ENCODE measurements at regions not wholly inside any gene's neighbourhood (a gene's known extent, or its start where the extent isn't known, plus 50 kb on each side); places are given as distances from the start of the nearest gene placed in this dataset.

DNA sequence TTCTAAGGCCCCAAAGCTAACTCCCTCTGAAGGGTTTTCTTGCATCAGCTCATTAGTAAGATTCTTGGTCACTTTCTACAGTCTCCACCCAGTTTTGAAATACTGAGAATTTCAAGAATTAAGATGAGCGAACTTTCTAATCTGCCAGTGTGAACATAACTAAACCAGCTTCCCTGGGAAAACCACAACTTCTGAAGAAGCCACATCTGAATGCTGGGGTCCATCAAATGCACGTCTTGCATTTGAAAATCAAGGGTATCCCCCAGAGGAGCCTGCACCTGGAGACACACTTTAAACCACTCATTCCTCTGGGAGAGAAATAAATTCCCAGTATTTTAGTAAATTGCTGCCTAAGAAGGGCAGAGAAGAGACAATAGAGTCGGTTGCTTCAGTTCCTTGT lies 292.1 kb upstream of the CDH4 start:
- intact Hi-C loops (cut with micrococcal nuclease), result no loop called here
- Mint-ChIP-seq H3K27ac (no peak overlapping the region), H3K4me3 (ENCODE audit: low read depth) (no peak overlapping the region), H3K27me3 (ENCODE audit: low read depth) (no peaks in the 10 kb centered on the region), H3K36me3 (ENCODE audit: low read depth) (no peaks in the 10 kb centered on the region), H3K9me3 (peaks cover 4% of the 10 kb centered on the region), H3K4me1 (ENCODE audit: low read depth) (no peaks in the 10 kb centered on the region)
- DNase-seq (ENCODE audit: low spot score), result no peak

DNA sequence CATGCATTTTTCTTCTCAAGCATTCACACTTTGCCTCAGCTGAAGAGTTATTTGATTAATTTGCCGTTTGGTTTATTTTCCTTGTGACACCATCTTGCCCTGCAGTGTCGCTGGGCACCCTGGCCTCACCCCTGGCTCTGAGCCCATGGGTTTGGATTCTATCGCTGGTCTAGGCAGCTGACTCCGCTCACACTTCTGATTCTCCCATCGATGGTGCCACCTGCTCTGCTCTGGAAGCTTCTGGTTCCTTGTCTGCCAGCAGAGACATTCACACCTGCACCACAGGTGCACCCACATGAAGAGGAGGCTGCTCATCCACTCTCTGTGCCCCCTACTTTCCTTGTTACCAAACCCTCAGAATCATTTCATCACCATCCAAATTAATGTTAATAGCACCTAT lies 291.6 kb upstream of the CDH4 start:
- no peak overlapping the region for H3K27ac Mint-ChIP-seq
- H3K4me3 Mint-ChIP-seq (ENCODE audit: low read depth), result no peak overlapping the region
- intact Hi-C loops (cut with micrococcal nuclease), result no loop called here
- no peaks in the 10 kb centered on the region for H3K4me1 Mint-ChIP-seq (ENCODE audit: low read depth)
- no peaks in the 10 kb centered on the region for H3K36me3 Mint-ChIP-seq (ENCODE audit: low read depth)
- DNase-seq (ENCODE audit: low spot score), result no peak
- H3K27me3 Mint-ChIP-seq (ENCODE audit: low read depth), result no peaks in the 10 kb centered on the region
- peaks cover 4% of the 10 kb centered on the region for H3K9me3 Mint-ChIP-seq

DNA sequence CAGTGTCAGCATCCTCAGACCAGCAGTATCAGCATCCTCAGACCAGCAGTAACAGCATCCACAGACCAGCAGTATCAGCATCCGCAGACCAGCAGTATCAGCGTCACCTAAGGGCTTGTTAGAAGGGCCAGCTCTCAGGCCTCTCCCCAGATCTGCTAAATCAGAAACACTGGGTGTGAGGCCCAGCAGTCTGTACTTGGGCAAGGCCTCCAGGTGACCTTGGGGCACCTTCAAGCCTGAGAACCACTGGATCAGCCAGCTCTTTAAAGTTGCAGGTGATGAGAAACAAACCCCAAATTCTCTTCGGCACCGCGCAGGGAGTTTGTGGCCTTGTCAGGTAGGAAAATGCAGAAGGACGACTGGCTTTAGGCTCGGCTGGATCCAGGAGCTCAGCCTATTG lies 290.5 kb upstream of the CDH4 start:
- Mint-ChIP-seq H3K36me3 (ENCODE audit: low read depth) (no peaks in the 10 kb centered on the region), H3K9me3 (peaks cover 8% of the 10 kb centered on the region), H3K27ac (no peak overlapping the region), H3K4me3 (ENCODE audit: low read depth) (no peak overlapping the region), H3K4me1 (ENCODE audit: low read depth) (no peaks in the 10 kb centered on the region), H3K27me3 (ENCODE audit: low read depth) (no peaks in the 10 kb centered on the region)
- no peak for DNase-seq (ENCODE audit: low spot score)
- intact Hi-C loops (cut with micrococcal nuclease), result no loop called here

DNA sequence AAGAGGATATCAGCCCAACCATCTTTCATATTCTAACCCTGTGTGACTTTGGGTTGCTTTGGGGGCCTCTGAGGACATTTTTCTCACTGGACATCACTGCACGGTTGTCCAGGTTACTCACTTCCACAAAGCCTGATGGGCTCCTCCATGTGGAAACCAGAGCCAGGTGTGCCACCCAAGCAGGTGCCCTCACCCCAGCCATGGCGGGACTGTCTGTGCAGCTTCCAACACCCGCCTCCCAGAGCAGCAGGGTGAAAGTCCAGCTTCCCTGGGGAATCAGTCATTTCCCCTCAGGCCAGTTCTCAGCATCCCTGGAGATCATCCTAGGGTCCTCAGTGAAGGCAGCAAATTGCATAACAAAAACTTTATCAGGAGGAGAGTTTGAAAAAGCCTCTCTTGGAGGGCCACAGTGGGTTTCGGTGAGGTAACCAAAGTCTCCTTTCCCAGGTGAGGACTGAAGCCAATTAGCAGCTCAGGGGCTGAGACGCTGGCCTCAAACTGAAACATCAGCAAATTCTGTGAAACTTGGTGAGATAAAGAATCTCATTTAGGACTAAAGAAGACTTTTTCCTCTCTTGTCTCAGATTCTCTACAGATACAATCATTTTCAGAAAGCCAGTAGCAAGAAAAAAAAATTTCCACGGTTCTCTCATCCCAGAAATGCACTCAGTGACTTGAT lies 289.6 kb upstream of the CDH4 start:
- H3K9me3 Mint-ChIP-seq, result peaks cover 8% of the 10 kb centered on the region
- no peaks in the 10 kb centered on the region for H3K4me1 Mint-ChIP-seq (ENCODE audit: low read depth)
- no peak overlapping the region for H3K27ac Mint-ChIP-seq
- H3K36me3 Mint-ChIP-seq (ENCODE audit: low read depth), result no peaks in the 10 kb centered on the region
- H3K27me3 Mint-ChIP-seq (ENCODE audit: low read depth), result no peaks in the 10 kb centered on the region
- no peak overlapping the region for H3K4me3 Mint-ChIP-seq (ENCODE audit: low read depth)
- intact Hi-C loops (cut with micrococcal nuclease), result no loop called here
- DNase-seq (ENCODE audit: low spot score), result no peak

DNA sequence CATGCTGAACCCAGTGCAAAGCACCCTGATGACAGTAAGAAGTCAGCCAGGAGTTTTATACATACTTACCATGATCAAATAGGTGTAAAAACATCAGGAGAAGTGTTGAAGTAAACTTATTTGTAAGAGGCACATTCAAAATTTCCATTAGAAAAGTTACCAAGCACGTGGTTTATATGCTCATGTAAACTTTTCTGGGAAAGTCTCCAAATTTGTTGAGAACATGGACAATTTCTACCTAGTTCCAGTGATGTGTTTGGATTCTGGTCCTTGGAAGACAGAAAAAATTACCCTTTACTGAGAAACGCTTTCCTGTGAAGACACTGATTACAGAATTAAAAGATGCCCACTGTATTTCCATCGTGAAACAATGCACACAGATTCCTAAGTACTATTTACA lies 288.9 kb upstream of the CDH4 start:
- Mint-ChIP-seq H3K9me3 (peaks cover 8% of the 10 kb centered on the region), H3K4me1 (ENCODE audit: low read depth) (no peaks in the 10 kb centered on the region), H3K36me3 (ENCODE audit: low read depth) (no peaks in the 10 kb centered on the region), H3K4me3 (ENCODE audit: low read depth) (no peak overlapping the region), H3K27ac (no peak overlapping the region), H3K27me3 (ENCODE audit: low read depth) (no peaks in the 10 kb centered on the region)
- no peak for DNase-seq (ENCODE audit: low spot score)
- intact Hi-C loops (cut with micrococcal nuclease), result no loop called here

DNA sequence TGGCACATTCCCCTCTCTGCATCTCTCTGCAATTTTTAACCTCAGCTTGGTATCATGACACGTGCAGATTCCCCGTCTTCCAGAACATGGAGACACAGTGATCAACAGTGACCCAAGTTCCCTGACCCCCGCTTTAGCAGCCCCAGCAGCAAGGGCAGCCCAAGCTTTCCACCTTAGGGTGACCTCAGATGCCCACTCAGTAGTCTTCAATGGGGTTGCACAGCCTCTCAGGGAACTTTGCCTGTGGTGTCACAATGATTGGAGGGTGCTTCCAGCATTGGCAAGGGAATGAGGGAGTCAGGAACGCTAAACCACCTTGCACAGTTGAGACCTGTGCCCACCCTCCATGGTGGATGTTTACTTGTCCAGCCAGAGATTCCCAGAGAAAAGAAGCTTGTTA lies 287.1 kb upstream of the CDH4 start:
- Mint-ChIP-seq H3K4me3 (ENCODE audit: low read depth) (no peak overlapping the region), H3K36me3 (ENCODE audit: low read depth) (no peaks in the 10 kb centered on the region), H3K4me1 (ENCODE audit: low read depth) (no peaks in the 10 kb centered on the region), H3K9me3 (peaks cover 8% of the 10 kb centered on the region), H3K27me3 (ENCODE audit: low read depth) (no peaks in the 10 kb centered on the region), H3K27ac (no peak overlapping the region)
- no peak for DNase-seq (ENCODE audit: low spot score)
- intact Hi-C loops (cut with micrococcal nuclease), result no loop called here

DNA sequence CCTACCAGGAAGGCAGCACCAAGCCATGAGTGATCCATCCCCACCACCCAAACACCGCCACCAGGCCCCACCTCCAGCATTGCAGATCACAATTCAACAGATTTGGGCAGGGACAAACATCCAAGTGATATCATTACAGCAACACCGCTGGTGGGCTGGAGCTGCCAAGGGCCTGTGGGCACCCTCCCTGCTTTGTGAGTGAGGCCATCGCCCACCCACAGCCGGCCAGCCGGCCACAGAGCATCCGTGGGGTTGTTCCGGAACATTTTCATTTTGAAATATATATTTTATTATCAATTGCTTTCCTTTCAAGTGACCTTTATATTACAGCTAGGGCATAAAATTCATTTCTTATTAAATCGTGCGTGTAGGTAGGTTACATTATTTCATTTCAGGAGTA lies 286.0 kb upstream of the CDH4 start:
- H3K27ac Mint-ChIP-seq, result no peak overlapping the region

DNA sequence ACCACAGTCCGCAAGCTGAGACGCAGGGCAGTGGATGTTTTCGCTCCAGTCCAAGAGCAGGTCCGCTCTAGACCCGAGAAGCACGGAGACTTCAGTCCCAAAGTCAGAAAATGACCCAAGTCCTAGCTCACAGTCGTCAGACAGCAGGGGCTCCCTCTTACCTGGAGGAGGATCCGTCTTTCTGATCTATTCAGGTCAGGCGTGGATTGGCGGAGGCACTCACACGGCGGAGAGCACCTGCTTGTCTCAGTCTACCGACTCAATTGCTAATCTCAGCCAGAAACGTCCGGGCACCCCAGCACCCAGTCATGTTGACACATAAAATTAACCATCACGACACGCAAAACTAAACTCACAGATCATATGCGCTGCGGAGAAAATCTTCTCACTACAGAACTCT lies 285.3 kb upstream of the CDH4 start:
- Mint-ChIP-seq H3K36me3 (ENCODE audit: low read depth) (no peaks in the 10 kb centered on the region), H3K27me3 (ENCODE audit: low read depth) (no peaks in the 10 kb centered on the region), H3K27ac (no peak overlapping the region), H3K9me3 (peaks cover 3% of the 10 kb centered on the region), H3K4me1 (ENCODE audit: low read depth) (no peaks in the 10 kb centered on the region), H3K4me3 (ENCODE audit: low read depth) (no peak overlapping the region)
- DNase-seq (ENCODE audit: low spot score), result no peak
- intact Hi-C loops (cut with micrococcal nuclease), result no loop called here

More for the DNA sequence above, 286.0 kb upstream of the CDH4 start:
- intact Hi-C loops (cut with micrococcal nuclease), result no loop called here
- H3K36me3 Mint-ChIP-seq (ENCODE audit: low read depth), result no peaks in the 10 kb centered on the region
- H3K9me3 Mint-ChIP-seq, result peaks cover 3% of the 10 kb centered on the region
- no peak for DNase-seq (ENCODE audit: low spot score)
- H3K4me1 Mint-ChIP-seq (ENCODE audit: low read depth), result no peaks in the 10 kb centered on the region
- no peaks in the 10 kb centered on the region for H3K27me3 Mint-ChIP-seq (ENCODE audit: low read depth)
- no peak overlapping the region for H3K4me3 Mint-ChIP-seq (ENCODE audit: low read depth)

DNA sequence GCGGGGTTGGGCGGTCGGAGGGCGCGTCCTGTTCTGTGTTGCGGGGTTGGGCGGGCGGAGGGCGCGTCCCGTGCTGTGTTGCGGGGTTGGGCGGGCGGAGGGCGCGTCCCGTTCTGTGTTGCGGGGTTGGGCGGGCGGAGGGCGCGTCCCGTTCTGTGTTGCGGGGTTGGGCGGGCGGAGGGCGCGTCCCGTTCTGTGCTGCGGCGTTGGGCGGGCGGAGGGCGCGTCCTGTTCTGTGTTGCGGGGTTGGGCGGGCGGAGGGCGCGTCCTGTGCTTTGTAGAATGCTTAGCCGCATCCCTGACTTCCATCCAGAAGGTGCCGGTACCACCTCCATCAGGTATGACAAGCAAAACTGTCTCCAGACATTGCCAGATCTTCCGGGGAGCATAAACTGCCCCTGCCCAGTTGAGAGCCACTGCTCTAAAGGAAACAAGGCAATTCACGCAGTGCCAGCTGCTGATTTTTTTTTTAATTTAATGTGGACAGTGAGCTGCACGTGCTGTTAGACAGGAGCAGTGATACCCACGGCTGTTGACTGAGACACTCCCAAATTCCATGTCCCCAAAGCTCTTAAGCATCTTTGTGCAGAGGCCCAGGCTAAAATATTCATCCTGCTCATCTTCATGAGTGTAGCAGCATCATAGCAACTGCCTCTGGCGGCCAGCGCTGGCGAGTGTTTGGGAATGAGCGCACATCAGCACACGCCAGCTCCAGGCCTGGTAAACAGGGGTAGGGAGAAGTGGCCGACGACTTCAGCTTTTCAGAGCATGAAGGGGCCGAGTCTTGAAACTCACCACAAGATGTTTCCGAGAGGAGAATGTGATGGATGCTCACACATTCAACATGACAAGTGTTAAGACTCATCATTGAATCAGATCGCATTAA lies 284.4 kb upstream of the CDH4 start:
- Mint-ChIP-seq H3K36me3 (ENCODE audit: low read depth) (no peaks in the 10 kb centered on the region), H3K4me1 (ENCODE audit: low read depth) (no peaks in the 10 kb centered on the region)
- intact Hi-C loops (cut with micrococcal nuclease), result no loop called here

DNA sequence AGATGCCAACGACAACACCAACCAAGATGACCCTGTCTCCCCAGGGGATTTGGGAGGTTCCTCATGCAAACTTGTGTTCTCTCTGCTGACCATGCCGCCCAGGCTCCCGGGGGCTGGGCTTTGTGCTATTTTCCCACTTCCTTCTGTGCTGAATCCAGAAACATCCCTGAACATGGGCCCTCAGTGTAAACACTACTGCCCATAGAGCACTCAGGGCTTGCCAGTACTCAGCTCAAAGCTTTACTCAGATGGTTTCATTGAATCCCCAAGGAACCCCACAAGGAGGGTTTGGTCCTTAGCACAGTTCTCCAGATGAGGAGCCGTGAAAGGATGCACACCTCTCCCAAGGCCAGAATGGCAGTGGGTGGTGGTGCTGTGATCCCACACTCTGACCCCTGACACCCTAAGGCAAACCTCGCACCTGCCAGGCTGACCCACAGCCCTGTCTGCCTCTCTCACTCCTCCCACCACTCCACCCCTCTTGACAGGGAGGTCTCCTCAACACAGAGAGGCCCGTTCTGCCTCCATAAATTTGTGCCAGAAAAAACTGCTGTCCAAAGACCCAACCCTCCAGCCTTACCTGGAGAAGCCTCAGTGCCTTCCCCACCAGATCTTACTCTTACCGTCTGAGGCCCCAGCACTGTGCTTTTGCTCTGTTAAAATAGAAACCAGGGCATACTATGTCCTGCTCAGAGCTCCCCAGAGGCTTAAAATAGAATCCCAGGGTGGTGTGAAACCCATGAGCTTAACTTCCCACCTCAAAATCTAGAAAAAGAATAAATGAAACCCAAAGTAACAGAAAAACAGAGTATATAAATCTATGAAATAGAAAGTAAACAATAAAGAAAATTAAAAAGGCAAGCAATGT lies 283.0 kb upstream of the CDH4 start:
- no peak for DNase-seq (ENCODE audit: low spot score)
- H3K36me3 Mint-ChIP-seq (ENCODE audit: low read depth), result no peaks in the 10 kb centered on the region
- H3K4me3 Mint-ChIP-seq (ENCODE audit: low read depth), result no peak overlapping the region
- intact Hi-C loops (cut with micrococcal nuclease), result no loop called here
- H3K4me1 Mint-ChIP-seq (ENCODE audit: low read depth), result no peaks in the 10 kb centered on the region
- no peak overlapping the region for H3K27ac Mint-ChIP-seq
- H3K27me3 Mint-ChIP-seq (ENCODE audit: low read depth), result no peaks in the 10 kb centered on the region
- H3K9me3 Mint-ChIP-seq, result peaks cover 3% of the 10 kb centered on the region

More for the DNA sequence above, 284.4 kb upstream of the CDH4 start:
- no peak overlapping the region for H3K4me3 Mint-ChIP-seq (ENCODE audit: low read depth)
- no peak for DNase-seq (ENCODE audit: low spot score)
- no peaks in the 10 kb centered on the region for H3K27me3 Mint-ChIP-seq (ENCODE audit: low read depth)
- peaks cover 3% of the 10 kb centered on the region for H3K9me3 Mint-ChIP-seq
- H3K27ac Mint-ChIP-seq, result no peak overlapping the region

DNA sequence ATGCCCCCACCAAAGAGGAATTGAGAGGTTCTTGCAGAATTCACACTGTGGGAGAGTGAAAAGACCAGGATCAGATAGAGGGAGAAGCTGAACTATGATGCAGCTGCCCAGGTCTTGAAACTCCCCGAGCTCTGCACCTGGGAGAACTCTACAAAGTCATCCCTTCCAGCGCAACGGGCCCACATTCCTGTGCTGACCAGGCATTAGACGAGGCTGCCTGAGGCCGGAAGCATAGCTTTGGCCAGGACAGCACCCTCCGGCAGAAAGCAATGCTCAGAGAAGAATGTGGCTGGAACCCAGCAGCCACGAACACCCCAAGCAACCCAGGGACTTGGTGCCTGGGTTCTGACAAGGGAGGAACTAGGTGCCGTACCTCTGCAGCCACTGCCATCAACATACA lies 281.5 kb upstream of the CDH4 start:
- Mint-ChIP-seq H3K36me3 (ENCODE audit: low read depth) (no peaks in the 10 kb centered on the region), H3K4me1 (ENCODE audit: low read depth) (no peaks in the 10 kb centered on the region), H3K27ac (no peak overlapping the region), H3K27me3 (ENCODE audit: low read depth) (no peaks in the 10 kb centered on the region), H3K4me3 (ENCODE audit: low read depth) (no peak overlapping the region), H3K9me3 (peaks cover 3% of the 10 kb centered on the region)
- DNase-seq (ENCODE audit: low spot score), result no peak
- intact Hi-C loops (cut with micrococcal nuclease), result no loop called here

DNA sequence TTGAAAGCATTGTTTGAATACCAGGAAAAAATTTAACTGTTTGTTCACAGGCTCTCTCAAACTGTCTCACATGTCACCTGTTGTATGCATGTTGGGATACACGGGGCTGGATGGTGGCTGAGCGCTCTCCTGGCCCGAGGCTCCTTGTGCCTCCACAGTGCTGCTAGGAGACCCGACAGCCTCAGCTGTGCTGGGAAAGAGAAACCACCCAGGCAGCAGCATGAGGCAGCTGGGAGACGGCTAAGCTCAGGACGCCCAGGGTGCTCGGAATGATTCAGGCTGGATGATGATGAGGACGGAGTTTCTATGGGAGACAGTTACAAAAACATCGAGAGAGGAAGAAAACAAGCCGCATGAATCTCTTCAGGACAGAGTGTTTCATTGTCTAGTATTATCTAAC lies 278.0 kb upstream of the CDH4 start:
- H3K9me3 Mint-ChIP-seq, result peaks cover 4% of the 10 kb centered on the region
- H3K4me3 Mint-ChIP-seq (ENCODE audit: low read depth), result no peak overlapping the region
- intact Hi-C loops (cut with micrococcal nuclease), result no loop called here

More for the DNA sequence above, 278.0 kb upstream of the CDH4 start:
- Mint-ChIP-seq H3K27me3 (ENCODE audit: low read depth) (no peaks in the 10 kb centered on the region), H3K4me1 (ENCODE audit: low read depth) (no peaks in the 10 kb centered on the region), H3K36me3 (ENCODE audit: low read depth) (no peaks in the 10 kb centered on the region), H3K27ac (no peak overlapping the region)
- DNase-seq (ENCODE audit: low spot score), result no peak
